SU-DHL-6 (cell line): ENCODE measurements at regions not wholly inside any gene's neighbourhood (a gene's known extent, or its start where the extent isn't known, plus 50 kb on each side); places are given as distances from the start of the nearest gene placed in this dataset.

Source experiments
- H2AFZ ChIP-seq: fragments of 200-600 bp; sonication (generic); 2 replicates; pipeline ENCODE4 v1.6.1; 2014; ENCODE audit warnings: low read depth, mild to moderate bottlenecking, moderate library complexity, mixed read lengths, antibody characterized with exemption, low read length; ENCODE audit not compliant: severe bottlenecking
- H3F3A ChIP-seq: fragments of 200-600 bp; shearing (Covaris generic); 2 replicates; pipeline ENCODE4 v1.6.0; 2016; ENCODE audit warnings: antibody characterized with exemption, mild to moderate bottlenecking; ENCODE audit not compliant: insufficient read depth
- H3K27ac ChIP-seq: fragments of 200-600 bp; sonication (generic); 2 replicates; pipeline ENCODE4 v1.5.1; 2016; ENCODE audit warnings: low read depth, mild to moderate bottlenecking, low read length, moderate library complexity, mixed read lengths
- H3K27me3 ChIP-seq: fragments of 200-600 bp; sonication (generic), shearing (Covaris generic); 2 replicates; pipeline ENCODE4 v1.6.0; 2014; ENCODE audit warnings: mild to moderate bottlenecking, low read length
- H3K36me3 ChIP-seq: fragments of 200-600 bp; sonication (generic); 2 replicates; pipeline ENCODE4 v1.6.1; 2014; ENCODE audit warnings: mild to moderate bottlenecking, low read length, mixed read lengths
- H3K4me2 ChIP-seq: fragments of 300-600, 200-600 bp; shearing (Covaris generic), sonication (generic); 2 replicates; pipeline ENCODE4 v1.6.0; 2014; ENCODE audit warnings: low read length, low read depth, mild to moderate bottlenecking; ENCODE audit not compliant: poor library complexity, severe bottlenecking
- H3K4me3 ChIP-seq: fragments of 200-600 bp; sonication (generic); 2 replicates; pipeline ENCODE4 v1.5.1; 2014; ENCODE audit warnings: antibody characterized with exemption, low read length, mild to moderate bottlenecking, mixed read lengths; ENCODE audit not compliant: insufficient read depth, poor library complexity, severe bottlenecking
- H3K79me2 ChIP-seq: fragments of 200-600 bp; sonication (generic); 2 replicates; pipeline ENCODE4 v1.6.1; 2014; ENCODE audit warnings: mild to moderate bottlenecking, low read length, moderate library complexity; ENCODE audit not compliant: insufficient read depth
- H3K9ac ChIP-seq: fragments of 200-600 bp; sonication (generic); 2 replicates; pipeline ENCODE4 v1.7.0; 2014; ENCODE audit warnings: mild to moderate bottlenecking, low read length
- H3K9me2 ChIP-seq: fragments of 200-600 bp; sonication (generic); replicated peaks from 2 replicates; pipeline ENCODE4 v1.6.1; 2014; ENCODE audit warnings: low read length; ENCODE audit not compliant: insufficient read depth
- H3K9me3 ChIP-seq: fragments of 200-600 bp; sonication (generic); 2 replicates; pipeline ENCODE4 v1.6.1; 2014; ENCODE audit warnings: low read length, mixed read lengths; ENCODE audit not compliant: insufficient read depth
- H4K20me1 ChIP-seq: fragments of 200-600 bp; sonication (generic); 2 replicates; pipeline ENCODE4 v1.6.1; 2014; ENCODE audit warnings: low read depth, mild to moderate bottlenecking, antibody characterized with exemption, low read length, moderate library complexity, mixed read lengths
- EZH2phosphoT487 ChIP-seq: fragments of 200-600 bp; sonication (generic), shearing (Covaris generic); conservative IDR thresholded peaks from 2 replicates; pipeline ENCODE4 v1.6.1; 2018; ENCODE audit warnings: mild to moderate bottlenecking, antibody characterized with exemption, low read length, moderate library complexity, mixed read lengths
- TF ChIP-seq, protein P1 (sequence below): fragments of 200-600 bp; sonication (generic); IDR thresholded peaks from one replicate; pipeline ENCODE4 v1.5.1; 2017; ENCODE audit warnings: antibody characterized with exemption, mild to moderate bottlenecking, low read length, moderate library complexity; ENCODE audit not compliant: insufficient read depth, poor library complexity, severe bottlenecking

DNA sequence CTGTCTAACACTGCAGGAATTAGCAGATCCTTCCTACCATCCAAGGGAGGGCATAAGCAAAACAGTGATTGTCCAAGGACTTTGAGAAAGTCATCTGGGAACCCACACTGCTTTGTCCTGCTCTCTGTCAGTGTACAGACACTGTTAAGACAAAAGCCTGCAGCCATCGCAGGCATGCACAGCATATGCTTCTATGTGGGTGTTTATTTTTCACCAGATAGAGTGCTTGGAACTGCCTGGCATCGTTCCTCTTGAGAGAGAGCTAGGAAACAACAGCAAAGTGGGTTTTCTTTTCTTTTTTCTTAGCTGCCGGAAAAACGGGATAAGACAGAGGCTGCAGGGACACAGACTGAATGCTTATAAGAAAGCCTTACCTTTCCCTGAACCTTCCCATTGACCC is 212.3 kb downstream of the ICE1 start:
- H3K9ac ChIP-seq = no peak overlapping the region
- H3K27ac ChIP-seq = no peak overlapping the region
- no peak for TF ChIP-seq EZH2phosphoT487
- TF ChIP-seq, protein P1, sequence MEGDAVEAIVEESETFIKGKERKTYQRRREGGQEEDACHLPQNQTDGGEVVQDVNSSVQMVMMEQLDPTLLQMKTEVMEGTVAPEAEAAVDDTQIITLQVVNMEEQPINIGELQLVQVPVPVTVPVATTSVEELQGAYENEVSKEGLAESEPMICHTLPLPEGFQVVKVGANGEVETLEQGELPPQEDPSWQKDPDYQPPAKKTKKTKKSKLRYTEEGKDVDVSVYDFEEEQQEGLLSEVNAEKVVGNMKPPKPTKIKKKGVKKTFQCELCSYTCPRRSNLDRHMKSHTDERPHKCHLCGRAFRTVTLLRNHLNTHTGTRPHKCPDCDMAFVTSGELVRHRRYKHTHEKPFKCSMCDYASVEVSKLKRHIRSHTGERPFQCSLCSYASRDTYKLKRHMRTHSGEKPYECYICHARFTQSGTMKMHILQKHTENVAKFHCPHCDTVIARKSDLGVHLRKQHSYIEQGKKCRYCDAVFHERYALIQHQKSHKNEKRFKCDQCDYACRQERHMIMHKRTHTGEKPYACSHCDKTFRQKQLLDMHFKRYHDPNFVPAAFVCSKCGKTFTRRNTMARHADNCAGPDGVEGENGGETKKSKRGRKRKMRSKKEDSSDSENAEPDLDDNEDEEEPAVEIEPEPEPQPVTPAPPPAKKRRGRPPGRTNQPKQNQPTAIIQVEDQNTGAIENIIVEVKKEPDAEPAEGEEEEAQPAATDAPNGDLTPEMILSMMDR = no peak
- no peak overlapping the region for H3K4me3 ChIP-seq
- H3F3A ChIP-seq = no peaks in the 10 kb centered on the region
- H3K9me3 ChIP-seq = no peaks in the 10 kb centered on the region
- peaks cover 6% of the 10 kb centered on the region; the same call in 1 of the 2 replicates for H3K9me2 ChIP-seq
- no peaks in the 10 kb centered on the region for H3K79me2 ChIP-seq
- no peak overlapping the region for H2AFZ ChIP-seq
- no peaks in the 10 kb centered on the region for H4K20me1 ChIP-seq
- H3K36me3 ChIP-seq = no peaks in the 10 kb centered on the region
- no peaks in the 10 kb centered on the region for H3K27me3 ChIP-seq
- H3K4me2 ChIP-seq = no peak overlapping the region

DNA sequence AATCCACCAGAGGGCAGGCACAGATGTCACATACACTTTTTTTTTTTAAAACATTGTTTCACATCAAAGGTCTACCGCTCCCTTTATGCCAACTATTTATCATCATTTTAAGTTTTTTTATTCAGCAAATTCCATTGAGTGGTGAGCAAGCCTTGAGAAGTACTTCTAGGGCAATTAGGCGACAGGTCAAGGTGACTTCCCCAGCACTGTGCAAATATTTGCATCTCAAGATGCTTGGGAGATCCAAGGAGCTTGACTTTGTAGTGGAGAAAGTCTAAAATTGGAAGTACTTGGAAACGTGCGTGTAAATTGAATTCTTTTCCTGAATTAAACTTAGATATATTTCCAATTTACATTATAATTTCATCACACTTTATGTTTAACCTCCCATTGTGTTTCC is 211.1 kb downstream of the ICE1 start:
- Histone ChIP-seq H3F3A (no peaks in the 10 kb centered on the region), H3K79me2 (no peaks in the 10 kb centered on the region), H3K36me3 (no peaks in the 10 kb centered on the region), H4K20me1 (no peaks in the 10 kb centered on the region), H2AFZ (no peak overlapping the region), H3K27me3 (no peaks in the 10 kb centered on the region), H3K9me2 (peaks cover 6% of the 10 kb centered on the region; the same call in 1 of the 2 replicates), H3K4me2 (no peak overlapping the region), H3K4me3 (no peak overlapping the region), H3K9ac (no peak overlapping the region), H3K27ac (no peak overlapping the region), H3K9me3 (no peaks in the 10 kb centered on the region)
- no peak for TF ChIP-seq EZH2phosphoT487
- TF ChIP-seq, protein P1 = no peak

DNA sequence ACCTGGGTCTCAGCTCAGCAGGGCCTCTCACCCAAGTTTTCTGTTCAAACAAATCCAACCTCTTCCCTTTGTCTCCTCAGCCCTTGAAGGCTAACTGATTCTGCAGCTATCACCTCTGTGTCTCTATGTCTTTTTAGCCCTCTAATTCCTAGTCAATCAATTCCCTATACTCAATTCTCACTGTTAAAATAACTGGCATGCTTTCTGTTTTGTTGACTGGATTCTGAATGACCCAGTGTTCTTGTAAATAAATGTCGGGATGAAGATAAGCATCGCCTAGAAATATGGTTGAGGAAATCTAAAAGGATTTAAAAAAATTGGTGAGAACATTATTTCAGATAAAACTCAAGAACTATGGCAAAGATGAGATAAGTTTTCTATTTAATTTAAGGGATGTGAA is 210.2 kb downstream of the ICE1 start:
- Histone ChIP-seq H3F3A (no peaks in the 10 kb centered on the region), H3K9ac (no peak overlapping the region), H3K27me3 (no peaks in the 10 kb centered on the region), H3K9me2 (peaks cover 6% of the 10 kb centered on the region; the same call in 1 of the 2 replicates), H3K79me2 (no peaks in the 10 kb centered on the region), H4K20me1 (no peaks in the 10 kb centered on the region), H3K9me3 (no peaks in the 10 kb centered on the region), H3K4me3 (no peak overlapping the region), H3K27ac (no peak overlapping the region), H2AFZ (no peak overlapping the region), H3K4me2 (no peak overlapping the region), H3K36me3 (no peaks in the 10 kb centered on the region)
- TF ChIP-seq, protein P1 = no peak
- TF ChIP-seq EZH2phosphoT487 = no peak
